Activated T-cell treated with anti-CD3 and anti-CD28 coated beads for 24 hours (primary cell): ENCODE measurements at regions not wholly inside any gene's neighbourhood (a gene's known extent, or its start where the extent isn't known, plus 50 kb on each side); places are given as distances from the start of the nearest gene placed in this dataset.
"Not testable (repeated sequence)": the region's sequence is repeated elsewhere in the genome, so short reads cannot be mapped to it uniquely, and the experiment has no call there.

Experiments used
- DNase-seq: peaks from one replicate; pipeline ENCODE4 v3.0.0-alpha.2; 2020; ENCODE audit warnings: low read depth

DNA sequence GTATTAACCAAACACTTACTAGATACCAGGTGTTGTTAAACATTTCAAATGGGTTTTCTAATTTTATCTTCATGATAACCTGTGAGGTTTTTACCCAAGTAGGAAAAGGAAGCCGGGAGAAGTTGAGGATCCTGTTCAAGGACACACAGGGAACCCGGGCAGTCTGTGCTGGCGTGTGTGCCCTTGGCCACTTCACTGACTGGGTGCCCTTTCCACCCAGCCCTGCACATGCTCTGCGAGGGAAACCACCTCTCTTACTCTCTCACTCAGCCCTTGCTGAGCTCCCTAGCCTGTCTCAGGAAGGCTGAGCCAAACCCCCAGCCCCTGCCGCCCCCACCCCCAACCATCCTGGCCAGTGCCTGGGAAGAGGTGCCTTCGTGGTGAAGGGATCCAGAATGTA lies 51.8 kb downstream of the TEX44 start:
- DNase-seq = no peak

GRCh38 chr2:231646476-231646875 lies 53.8 kb downstream of the TEX44 start:
- no peak for DNase-seq

GRCh38 chr2:231648579-231649174 lies 56.0 kb downstream of the TEX44 start:
- DNase-seq = peak; percentile 37

- not testable (repeated sequence) for DNase-seq
Measured at GRCh38 chr2:231651561-231651960, 56.8 kb upstream of the PTMA start.

- DNase-seq = no peak
Measured at GRCh38 chr2:231655488-231655887, 52.8 kb upstream of the PTMA start.

DNA sequence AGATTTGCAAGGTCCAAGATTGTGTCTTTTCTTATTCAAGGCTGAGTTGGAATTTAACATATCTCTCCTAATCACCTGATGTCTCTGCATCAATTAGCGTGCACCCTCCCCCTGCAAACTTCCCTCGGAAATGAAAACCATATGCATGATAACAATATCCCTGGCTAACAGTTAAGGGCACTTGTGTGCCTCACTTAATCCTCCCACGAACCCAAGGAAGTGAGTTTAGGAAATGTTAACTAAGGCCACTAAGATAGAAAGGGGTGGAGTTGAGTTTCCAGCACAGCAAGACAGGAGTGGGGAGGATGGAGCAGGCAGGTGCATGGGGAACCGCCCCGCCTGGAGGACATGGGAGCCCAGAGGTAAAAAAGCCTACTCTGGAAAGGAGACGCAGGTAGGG lies 52.4 kb upstream of the PTMA start:
- DNase-seq = no peak
